ENCODE measurements at regions not wholly inside any gene's neighbourhood (a gene's known extent, or its start where the extent isn't known, plus 50 kb on each side); places are given as distances from the start of the nearest gene placed in this dataset.

DNA sequence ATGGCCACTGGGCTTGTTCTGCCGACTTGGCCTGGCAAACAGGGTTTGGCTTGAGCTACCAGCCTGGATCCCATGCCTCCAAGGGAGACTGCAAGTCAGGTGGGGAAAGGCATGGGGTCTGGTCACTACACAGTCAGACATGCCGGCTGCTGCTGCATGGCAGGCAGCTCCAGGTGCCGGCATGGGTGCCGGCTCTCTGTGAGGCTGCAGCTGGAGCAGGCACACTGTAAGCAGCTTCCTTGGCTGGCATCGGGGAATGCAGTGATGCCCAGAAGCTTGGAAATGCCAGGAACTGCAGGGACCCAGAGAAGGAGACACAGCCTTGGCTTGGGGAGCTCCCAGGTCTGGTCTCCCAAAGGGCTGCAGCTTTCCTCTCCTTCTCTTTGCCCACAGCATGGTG, 305.5 kb upstream of the NRG3 start:
- no peak overlapping the region for H3K4me3 ChIP-seq (ENCODE audit: extremely low read depth in 1 of 4, insufficient read depth in 2 of 4, low read depth in 3 of 4, low read length in 4 of 4)
- no peak overlapping the region for H4K5ac ChIP-seq (ENCODE audit: insufficient read length, low read depth, low read length)
- no peak overlapping the region for H2BK12ac ChIP-seq (ENCODE audit: low read depth, low read length)
- no peak overlapping the region for H3K18ac ChIP-seq (ENCODE audit: extremely low read depth, low read length)
- CTCF ChIA-PET (ENCODE audit: partially characterized antibody), result interaction anchor here (0.6 to 1.5 kb wide), 3 partner anchors 8 to 1248 kb away, joined by 3 to 4 read pairs (median 4); no protein-coding TSS in a partner anchor
- H2BK20ac ChIP-seq (ENCODE audit: low read length), result no peak overlapping the region
- H3K79me1 ChIP-seq (ENCODE audit: low read depth, low read length), result no peaks in the 10 kb centered on the region
- H3K23me2 ChIP-seq (ENCODE audit: low read depth, low read length), result no peaks in the 10 kb centered on the region
- H3K27me3 ChIP-seq (replicated peaks in 1 of 4; ENCODE audit: control insufficient read depth in 3 of 4, extremely low read depth in 1 of 4, insufficient read depth in 3 of 4, low read length in 3 of 4), result no peaks in the 10 kb centered on the region
- no peaks in the 10 kb centered on the region for H3K36me3 ChIP-seq (ENCODE audit: control insufficient read depth in 2 of 4, insufficient read depth in 4 of 4, low read length in 3 of 4)
- no peaks in the 10 kb centered on the region for H4K20me1 ChIP-seq (replicated peaks in 1 of 2; ENCODE audit: control insufficient read depth in 1 of 2, insufficient read depth in 2 of 2, low read length in 2 of 2)
- no peaks in the 10 kb centered on the region for H3K79me2 ChIP-seq (ENCODE audit: control insufficient read depth in 1 of 2, insufficient read depth in 2 of 2, low read length in 2 of 2)
- no peaks in the 10 kb centered on the region for H3K4me1 ChIP-seq (replicated peaks in 1 of 4; ENCODE audit: control insufficient read depth in 3 of 4, insufficient read depth in 4 of 4, low read length in 3 of 4)
- H2AFZ ChIP-seq (ENCODE audit: low read length), result no peak overlapping the region
- 90% methylated on average over 5 of the region's 5 CpGs; no CpG with 5 or more reads in 1 of the 2 experiments for WGBS, 2 experiments (ENCODE audit: extremely low coverage in 1 of 2, insufficient coverage in 1 of 2, insufficient read length in 1 of 2, insufficient replicate concordance in 2 of 2, low coverage in 1 of 2, low lambda C conversion rate in 2 of 2, missing lambda C conversion rate in 1 of 2)
- H3K14ac ChIP-seq (ENCODE audit: insufficient read length), result no peak overlapping the region
- H2BK15ac ChIP-seq (ENCODE audit: low read length), result no peak overlapping the region
- H2AK5ac ChIP-seq (ENCODE audit: low read depth, low read length), result no peak overlapping the region
- H3K4me2 ChIP-seq (ENCODE audit: insufficient read depth in 1 of 2, low read depth in 2 of 2, low read length in 2 of 2), result no peak overlapping the region
- no peak overlapping the region for H2BK120ac ChIP-seq (replicated peaks; ENCODE audit: low read depth, low read length)
- FAIRE-seq (no peak), DNase-seq (ENCODE audit: low read depth in 1 of 2, low spot score in 2 of 2) (no peak)
- H2BK5ac ChIP-seq (ENCODE audit: low read depth, low read length), result no peak overlapping the region
- POLR2A ChIA-PET (ENCODE audit: partially characterized antibody), result no interaction called here
- H3K56ac ChIP-seq (replicated peaks; ENCODE audit: insufficient read length, low read depth, low read length), result no peak overlapping the region
- H3K23ac ChIP-seq (ENCODE audit: insufficient read length), result no peak overlapping the region
- no peaks in the 10 kb centered on the region for H3K9me3 ChIP-seq (ENCODE audit: insufficient read depth in 2 of 2, low read depth in 1 of 2, low read length in 1 of 2)
- H3K27ac ChIP-seq (ENCODE audit: low read depth, low read length), result no peak overlapping the region
- no peak overlapping the region; the same call in 1 of the 2 replicates for H4K8ac ChIP-seq (ENCODE audit: extremely low read depth, insufficient read depth, low read length)
- H3K9ac ChIP-seq (replicated peaks in 1 of 4; ENCODE audit: extremely low read depth in 1 of 4, low read depth in 3 of 4, low read length in 3 of 4), result no peak overlapping the region
- no peak overlapping the region for H4K91ac ChIP-seq (replicated peaks; ENCODE audit: insufficient read length, low read length)
- no peak overlapping the region for H3K4ac ChIP-seq (replicated peaks; ENCODE audit: insufficient read length, low read depth, low read length)
- TF ChIP-seq, protein P1, sequence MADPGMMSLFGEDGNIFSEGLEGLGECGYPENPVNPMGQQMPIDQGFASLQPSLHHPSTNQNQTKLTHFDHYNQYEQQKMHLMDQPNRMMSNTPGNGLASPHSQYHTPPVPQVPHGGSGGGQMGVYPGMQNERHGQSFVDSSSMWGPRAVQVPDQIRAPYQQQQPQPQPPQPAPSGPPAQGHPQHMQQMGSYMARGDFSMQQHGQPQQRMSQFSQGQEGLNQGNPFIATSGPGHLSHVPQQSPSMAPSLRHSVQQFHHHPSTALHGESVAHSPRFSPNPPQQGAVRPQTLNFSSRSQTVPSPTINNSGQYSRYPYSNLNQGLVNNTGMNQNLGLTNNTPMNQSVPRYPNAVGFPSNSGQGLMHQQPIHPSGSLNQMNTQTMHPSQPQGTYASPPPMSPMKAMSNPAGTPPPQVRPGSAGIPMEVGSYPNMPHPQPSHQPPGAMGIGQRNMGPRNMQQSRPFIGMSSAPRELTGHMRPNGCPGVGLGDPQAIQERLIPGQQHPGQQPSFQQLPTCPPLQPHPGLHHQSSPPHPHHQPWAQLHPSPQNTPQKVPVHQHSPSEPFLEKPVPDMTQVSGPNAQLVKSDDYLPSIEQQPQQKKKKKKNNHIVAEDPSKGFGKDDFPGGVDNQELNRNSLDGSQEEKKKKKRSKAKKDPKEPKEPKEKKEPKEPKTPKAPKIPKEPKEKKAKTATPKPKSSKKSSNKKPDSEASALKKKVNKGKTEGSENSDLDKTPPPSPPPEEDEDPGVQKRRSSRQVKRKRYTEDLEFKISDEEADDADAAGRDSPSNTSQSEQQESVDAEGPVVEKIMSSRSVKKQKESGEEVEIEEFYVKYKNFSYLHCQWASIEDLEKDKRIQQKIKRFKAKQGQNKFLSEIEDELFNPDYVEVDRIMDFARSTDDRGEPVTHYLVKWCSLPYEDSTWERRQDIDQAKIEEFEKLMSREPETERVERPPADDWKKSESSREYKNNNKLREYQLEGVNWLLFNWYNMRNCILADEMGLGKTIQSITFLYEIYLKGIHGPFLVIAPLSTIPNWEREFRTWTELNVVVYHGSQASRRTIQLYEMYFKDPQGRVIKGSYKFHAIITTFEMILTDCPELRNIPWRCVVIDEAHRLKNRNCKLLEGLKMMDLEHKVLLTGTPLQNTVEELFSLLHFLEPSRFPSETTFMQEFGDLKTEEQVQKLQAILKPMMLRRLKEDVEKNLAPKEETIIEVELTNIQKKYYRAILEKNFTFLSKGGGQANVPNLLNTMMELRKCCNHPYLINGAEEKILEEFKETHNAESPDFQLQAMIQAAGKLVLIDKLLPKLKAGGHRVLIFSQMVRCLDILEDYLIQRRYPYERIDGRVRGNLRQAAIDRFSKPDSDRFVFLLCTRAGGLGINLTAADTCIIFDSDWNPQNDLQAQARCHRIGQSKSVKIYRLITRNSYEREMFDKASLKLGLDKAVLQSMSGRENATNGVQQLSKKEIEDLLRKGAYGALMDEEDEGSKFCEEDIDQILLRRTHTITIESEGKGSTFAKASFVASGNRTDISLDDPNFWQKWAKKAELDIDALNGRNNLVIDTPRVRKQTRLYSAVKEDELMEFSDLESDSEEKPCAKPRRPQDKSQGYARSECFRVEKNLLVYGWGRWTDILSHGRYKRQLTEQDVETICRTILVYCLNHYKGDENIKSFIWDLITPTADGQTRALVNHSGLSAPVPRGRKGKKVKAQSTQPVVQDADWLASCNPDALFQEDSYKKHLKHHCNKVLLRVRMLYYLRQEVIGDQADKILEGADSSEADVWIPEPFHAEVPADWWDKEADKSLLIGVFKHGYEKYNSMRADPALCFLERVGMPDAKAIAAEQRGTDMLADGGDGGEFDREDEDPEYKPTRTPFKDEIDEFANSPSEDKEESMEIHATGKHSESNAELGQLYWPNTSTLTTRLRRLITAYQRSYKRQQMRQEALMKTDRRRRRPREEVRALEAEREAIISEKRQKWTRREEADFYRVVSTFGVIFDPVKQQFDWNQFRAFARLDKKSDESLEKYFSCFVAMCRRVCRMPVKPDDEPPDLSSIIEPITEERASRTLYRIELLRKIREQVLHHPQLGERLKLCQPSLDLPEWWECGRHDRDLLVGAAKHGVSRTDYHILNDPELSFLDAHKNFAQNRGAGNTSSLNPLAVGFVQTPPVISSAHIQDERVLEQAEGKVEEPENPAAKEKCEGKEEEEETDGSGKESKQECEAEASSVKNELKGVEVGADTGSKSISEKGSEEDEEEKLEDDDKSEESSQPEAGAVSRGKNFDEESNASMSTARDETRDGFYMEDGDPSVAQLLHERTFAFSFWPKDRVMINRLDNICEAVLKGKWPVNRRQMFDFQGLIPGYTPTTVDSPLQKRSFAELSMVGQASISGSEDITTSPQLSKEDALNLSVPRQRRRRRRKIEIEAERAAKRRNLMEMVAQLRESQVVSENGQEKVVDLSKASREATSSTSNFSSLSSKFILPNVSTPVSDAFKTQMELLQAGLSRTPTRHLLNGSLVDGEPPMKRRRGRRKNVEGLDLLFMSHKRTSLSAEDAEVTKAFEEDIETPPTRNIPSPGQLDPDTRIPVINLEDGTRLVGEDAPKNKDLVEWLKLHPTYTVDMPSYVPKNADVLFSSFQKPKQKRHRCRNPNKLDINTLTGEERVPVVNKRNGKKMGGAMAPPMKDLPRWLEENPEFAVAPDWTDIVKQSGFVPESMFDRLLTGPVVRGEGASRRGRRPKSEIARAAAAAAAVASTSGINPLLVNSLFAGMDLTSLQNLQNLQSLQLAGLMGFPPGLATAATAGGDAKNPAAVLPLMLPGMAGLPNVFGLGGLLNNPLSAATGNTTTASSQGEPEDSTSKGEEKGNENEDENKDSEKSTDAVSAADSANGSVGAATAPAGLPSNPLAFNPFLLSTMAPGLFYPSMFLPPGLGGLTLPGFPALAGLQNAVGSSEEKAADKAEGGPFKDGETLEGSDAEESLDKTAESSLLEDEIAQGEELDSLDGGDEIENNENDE (IDR thresholded peaks at IDR 0.05; ENCODE audit: insufficient replicate concordance, low read length), result no peak
